GM18517 (cell line): ENCODE measurements at regions not wholly inside any gene's neighbourhood (a gene's known extent, or its start where the extent isn't known, plus 50 kb on each side); places are given as distances from the start of the nearest gene placed in this dataset.
"Not testable (repeated sequence)": the region's sequence is repeated elsewhere in the genome, so short reads cannot be mapped to it uniquely, and the experiment has no call there.

ENCODE experiments used
- ATAC-seq: cut with Tn5 transposase; IDR thresholded peaks from one replicate; pipeline ENCODE4 v1.9.1; 2021; ENCODE audit warnings: mild to moderate bottlenecking, moderate library complexity; ENCODE audit not compliant: unreplicated experiment

- no peak for ATAC-seq
These were observed 129.6 kb upstream of the GOT2 start for GRCh38 chr16:58863761-58864160.

- no peak for ATAC-seq
These were observed 128.9 kb upstream of the GOT2 start for GRCh38 chr16:58863042-58863441.

- ATAC-seq = no peak
These were observed 128.4 kb upstream of the GOT2 start for GRCh38 chr16:58862334-58863021.

- no peak for ATAC-seq
These were observed 126.0 kb upstream of the GOT2 start for GRCh38 chr16:58859958-58860669.

GRCh38 chr16:58858577-58858976 is 124.5 kb upstream of the GOT2 start:
- not testable (repeated sequence) for ATAC-seq

- no peak for ATAC-seq
These were observed 121.3 kb upstream of the GOT2 start for GRCh38 chr16:58855291-58855863.

GRCh38 chr16:58853854-58854791 is 120.0 kb upstream of the GOT2 start:
- ATAC-seq = peak; percentile 87

- no peak for ATAC-seq
These were observed 116.5 kb upstream of the GOT2 start for GRCh38 chr16:58850678-58851020.

GRCh38 chr16:58850019-58850677 is 116.0 kb upstream of the GOT2 start:
- no peak for ATAC-seq

GRCh38 chr16:58848662-58849002 is 114.5 kb upstream of the GOT2 start:
- ATAC-seq = no peak

- no peak for ATAC-seq
These were observed 114.0 kb upstream of the GOT2 start for GRCh38 chr16:58847902-58848661.

- not testable (repeated sequence) for ATAC-seq
These were observed 112.1 kb upstream of the GOT2 start for GRCh38 chr16:58846226-58846625.

GRCh38 chr16:58843675-58844074 is 109.6 kb upstream of the GOT2 start:
- no peak for ATAC-seq

- ATAC-seq = peak; percentile 76
These were observed 108.6 kb upstream of the GOT2 start for GRCh38 chr16:58842746-58843145.

GRCh38 chr16:58842156-58842555 is 108.0 kb upstream of the GOT2 start:
- peak; percentile 51 for ATAC-seq

- no peak for ATAC-seq
These were observed 103.8 kb upstream of the GOT2 start for GRCh38 chr16:58837950-58838349.

- ATAC-seq = no peak
These were observed 102.3 kb upstream of the GOT2 start for GRCh38 chr16:58836427-58836826.

- no peak for ATAC-seq
These were observed 98.3 kb upstream of the GOT2 start for GRCh38 chr16:58832386-58832895.

GRCh38 chr16:58831386-58831785 is 97.3 kb upstream of the GOT2 start:
- no peak for ATAC-seq
